ENCODE measurements at regions not wholly inside any gene's neighbourhood (a gene's known extent, or its start where the extent isn't known, plus 50 kb on each side); places are given as distances from the start of the nearest gene placed in this dataset.

- Histone ChIP-seq H3K36me3 (ENCODE audit: control insufficient read depth in 4 of 4, insufficient read depth in 3 of 4, low read depth in 1 of 4, low read length in 3 of 4) (no peaks in the 10 kb centered on the region), H3K9me3 (ENCODE audit: control insufficient read depth in 4 of 4, low read length in 3 of 4) (peaks cover 0 to 4% (median 0%) of the 10 kb centered on the region in 4 donors), H3K27ac (ENCODE audit: low read depth in 1 of 2, low read length in 2 of 2) (no peak overlapping the region), H3K9ac (ENCODE audit: low read depth in 1 of 2, low read length in 2 of 2) (no peak overlapping the region), H3K4me3 (ENCODE audit: low read depth in 1 of 3, low read length in 3 of 3) (no peak overlapping the region), H3K4me1 (ENCODE audit: control insufficient read depth in 4 of 4, insufficient read depth in 4 of 4, low read length in 3 of 4) (peaks cover 0 to 1% (median 0%) of the 10 kb centered on the region in 4 donors), H3K27me3 (ENCODE audit: control insufficient read depth in 4 of 4, insufficient read depth in 4 of 4, low read length in 3 of 4) (no peaks in the 10 kb centered on the region)
- no peak for DNase-seq (ENCODE audit: low spot score)
- no peak for TF ChIP-seq JUND (IDR thresholded peaks at IDR 0.05)
- TF ChIP-seq FOXA2 (IDR thresholded peaks at IDR 0.05), result no peak
- no peak for TF ChIP-seq ZBTB33 (IDR thresholded peaks at IDR 0.05)
- no peak for TF ChIP-seq HNF4G (IDR thresholded peaks at IDR 0.05)
- no peak for TF ChIP-seq SP1 (IDR thresholded peaks at IDR 0.05)
- no peak for TF ChIP-seq CTCF (IDR thresholded peaks at IDR 0.05; ENCODE audit: low read depth, low read length, missing input control)
- 82% methylated on average over 6 of the region's 6 CpGs for WGBS
These were observed 303.6 kb upstream of the ZNF608 start for GRCh38 chr5:125049721-125050702.

- H3K9me3 ChIP-seq (ENCODE audit: control insufficient read depth in 4 of 4, low read length in 3 of 4), result peaks cover 0 to 4% (median 0%) of the 10 kb centered on the region in 4 donors
- no peak overlapping the region for H3K4me3 ChIP-seq (ENCODE audit: low read depth in 1 of 3, low read length in 3 of 3)
- no peaks in the 10 kb centered on the region for H3K36me3 ChIP-seq (ENCODE audit: control insufficient read depth in 4 of 4, insufficient read depth in 3 of 4, low read depth in 1 of 4, low read length in 3 of 4)
- no peak overlapping the region for H3K27ac ChIP-seq (ENCODE audit: low read depth in 1 of 2, low read length in 2 of 2)
- H3K27me3 ChIP-seq (ENCODE audit: control insufficient read depth in 4 of 4, insufficient read depth in 4 of 4, low read length in 3 of 4), result no peaks in the 10 kb centered on the region
- WGBS, result 55% methylated on average over 1 of the region's 1 CpG
- no peak overlapping the region for H3K9ac ChIP-seq (ENCODE audit: low read depth in 1 of 2, low read length in 2 of 2)
- no peak for DNase-seq (ENCODE audit: low spot score)
- TF ChIP-seq YY1 (IDR thresholded peaks at IDR 0.05), result no peak
- TF ChIP-seq FOXA1 (IDR thresholded peaks at IDR 0.05), result no peak
- TF ChIP-seq REST (IDR thresholded peaks at IDR 0.05), result no peak
- no peak for TF ChIP-seq FOXA2 (IDR thresholded peaks at IDR 0.05)
- TF ChIP-seq TAF1 (conservative IDR thresholded peaks at IDR 0.05), result no peak
- no peak for TF ChIP-seq RXRA (IDR thresholded peaks at IDR 0.05)
- H3K4me1 ChIP-seq (ENCODE audit: control insufficient read depth in 4 of 4, insufficient read depth in 4 of 4, low read length in 3 of 4), result no peaks in the 10 kb centered on the region
These were observed 304.5 kb upstream of the ZNF608 start for GRCh38 chr5:125050926-125051325.

All from liver (tissue), 8 donors.